ENCODE measurements at regions not wholly inside any gene's neighbourhood (a gene's known extent, or its start where the extent isn't known, plus 50 kb on each side); places are given as distances from the start of the nearest gene placed in this dataset.

GRCh38 chr3:21109056-21109455, 642.0 kb downstream of the ZNF385D start:
- TF ChIP-seq PATZ1 (CRISPR knock-in tag; IDR thresholded peaks at IDR 0.05; ENCODE audit: borderline replicate concordance) (no peak), CSRNP3 (CRISPR knock-in tag; IDR thresholded peaks at IDR 0.05) (no peak), ZFP3 (CRISPR knock-in tag; IDR thresholded peaks at IDR 0.05) (no peak), ZFP30 (CRISPR knock-in tag; IDR thresholded peaks at IDR 0.05) (no peak), TSHZ2 (CRISPR knock-in tag; IDR thresholded peaks at IDR 0.05) (no peak), RARB (CRISPR knock-in tag; IDR thresholded peaks at IDR 0.05) (no peak), ZC3H10 (CRISPR knock-in tag; IDR thresholded peaks at IDR 0.05) (no peak), BACH2 (CRISPR knock-in tag; IDR thresholded peaks at IDR 0.05; ENCODE audit: borderline replicate concordance) (no peak), PPARA (CRISPR knock-in tag; IDR thresholded peaks at IDR 0.05; ENCODE audit: borderline replicate concordance) (no peak), ZNF8 (CRISPR knock-in tag; IDR thresholded peaks at IDR 0.05) (no peak)

Measured in SK-N-SH treated with all-trans-retinoic acid at 6 μM for 48 hours (cell line).